ACC112 (cell line): ENCODE measurements at regions not wholly inside any gene's neighbourhood (a gene's known extent, or its start where the extent isn't known, plus 50 kb on each side); places are given as distances from the start of the nearest gene placed in this dataset.

ENCODE experiments used
- H2AFZ ChIP-seq: fragments of 200-600 bp; sonication (generic); one replicate; pipeline ENCODE4 v1.6.0; 2017; ENCODE audit warnings: antibody characterized with exemption, low read length; ENCODE audit not compliant: unreplicated experiment
- H3K27ac ChIP-seq: fragments of 200-600 bp; sonication (generic); 2 replicates; pipeline ENCODE4 v1.5.1; 2014; ENCODE audit warnings: low read depth, mild to moderate bottlenecking, antibody characterized with exemption, low read length, moderate library complexity
- H3K27me3 ChIP-seq: fragments of 200-600 bp; sonication (generic); 2 replicates; pipeline ENCODE4 v1.6.1; 2014; ENCODE audit warnings: mild to moderate bottlenecking, antibody characterized with exemption, low read length, moderate library complexity, mixed read lengths; ENCODE audit not compliant: insufficient read depth
- H3K36me3 ChIP-seq: fragments of 200-600 bp; sonication (generic); 2 replicates; pipeline ENCODE4 v1.6.1; 2016; ENCODE audit warnings: mild to moderate bottlenecking, antibody characterized with exemption, low read length, moderate library complexity, mixed read lengths; ENCODE audit not compliant: insufficient read depth
- H3K4me1 ChIP-seq: fragments of 200-600 bp; sonication (generic); one replicate; pipeline ENCODE4 v1.6.1; 2016; ENCODE audit warnings: low read length, mixed read lengths; ENCODE audit not compliant: insufficient read depth, unreplicated experiment, control insufficient read depth
- H3K4me3 ChIP-seq: fragments of 200-600 bp; sonication (generic); 2 replicates; pipeline ENCODE4 v1.5.1; 2014; ENCODE audit warnings: mild to moderate bottlenecking, low read depth, low read length
- H3K79me2 ChIP-seq: fragments of 200-600 bp; sonication (generic); one replicate; pipeline ENCODE4 v1.6.0; 2016; ENCODE audit warnings: low read length; ENCODE audit not compliant: control insufficient read depth, unreplicated experiment, insufficient read depth

DNA sequence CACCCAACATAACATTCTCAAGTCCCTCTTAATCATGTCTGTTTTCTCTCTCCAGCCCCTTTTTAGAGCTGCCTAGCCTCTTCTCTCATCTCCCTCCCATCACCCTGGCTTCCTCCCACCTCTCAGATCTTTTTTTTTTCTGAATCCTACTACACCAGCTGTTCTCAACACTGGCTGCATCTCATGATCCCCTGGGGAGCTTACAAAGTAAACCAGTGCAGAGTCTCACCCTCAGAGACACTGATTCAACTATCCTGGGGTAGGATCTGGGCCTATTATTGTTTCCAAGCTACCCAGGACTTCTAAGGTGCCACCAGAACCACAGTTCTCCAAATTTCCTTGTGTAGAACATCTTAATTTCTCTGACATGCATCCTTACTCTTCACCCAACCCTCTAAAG, 50.3 kb upstream of the ACAN start:
- no peaks in the 10 kb centered on the region for H3K79me2 ChIP-seq
- no peaks in the 10 kb centered on the region for H3K36me3 ChIP-seq
- no peak overlapping the region for H3K4me3 ChIP-seq
- H3K27ac ChIP-seq: no peak overlapping the region
- H2AFZ ChIP-seq: no peak overlapping the region
- H3K4me1 ChIP-seq: no peaks in the 10 kb centered on the region
- H3K27me3 ChIP-seq: peaks cover 54% of the 10 kb centered on the region
